Natural killer cell (primary cell): ENCODE measurements at regions not wholly inside any gene's neighbourhood (a gene's known extent, or its start where the extent isn't known, plus 50 kb on each side); places are given as distances from the start of the nearest gene placed in this dataset.
A peak's percentile ranks its signal among the peaks of the same experiment; 100 is the strongest.

Source experiments
- ATAC-seq, 3 donors: fragments of 150-1000 bp in 2 of 3; fragments of 200-7000 bp in 1 of 3; cut with Tn5 transposase; 1 replicate in 1 of 3; 2 replicates in 2 of 3; pipeline ENCODE4 v1.10.0; 2021; ENCODE audit warnings: mild to moderate bottlenecking in 2 of 3, moderate library complexity in 2 of 3
- DNase-seq, 2 donors: peaks; one replicate each; pipeline versions ENCODE4 v3.0.0 to v3.0.0-alpha.2; 2013 to 2021; ENCODE audit warnings: mixed read lengths in 1 of 2
- H3K27ac ChIP-seq: one replicate; pipeline ENCODE4 v1.5.1; 2013; ENCODE audit warnings: mild to moderate bottlenecking, low read length
- H3K27me3 ChIP-seq: one replicate; pipeline ENCODE4 v1.6.1; 2013; ENCODE audit warnings: low read length; ENCODE audit not compliant: control insufficient read depth, insufficient read depth
- H3K36me3 ChIP-seq: one replicate; pipeline ENCODE4 v1.6.1; 2013; ENCODE audit warnings: low read length; ENCODE audit not compliant: control insufficient read depth, insufficient read depth
- H3K4me1 ChIP-seq: one replicate; pipeline ENCODE4 v1.6.1; 2013; ENCODE audit warnings: low read length; ENCODE audit not compliant: control insufficient read depth, insufficient read depth
- H3K4me3 ChIP-seq: one replicate; pipeline ENCODE4 v1.5.1; 2013; ENCODE audit warnings: low read length
- H3K9me3 ChIP-seq: one replicate; pipeline ENCODE4 v1.6.1; 2013; ENCODE audit warnings: low read length; ENCODE audit not compliant: control insufficient read depth, insufficient read depth
- H3K27ac Mint-ChIP-seq, 2 donors: one replicate each; pipeline ENCODE4 v1.8.0; 2022; ENCODE audit warnings: mild to moderate bottlenecking in 2 of 2, mixed read lengths in 2 of 2, moderate library complexity in 1 of 2
- H3K27me3 Mint-ChIP-seq, 2 donors: one replicate each; pipeline ENCODE4 v1.8.0; 2022; ENCODE audit warnings: low read depth in 2 of 2, mixed read lengths in 2 of 2
- H3K36me3 Mint-ChIP-seq: one replicate; pipeline ENCODE4 v1.8.0; 2022; ENCODE audit warnings: mixed read lengths
- H3K4me1 Mint-ChIP-seq, 2 donors: one replicate each; pipeline ENCODE4 v1.8.0; 2022; ENCODE audit warnings: mixed read lengths in 2 of 2
- H3K4me3 Mint-ChIP-seq: one replicate; pipeline ENCODE4 v1.8.0; 2022; ENCODE audit warnings: mild to moderate bottlenecking, moderate library complexity, mixed read lengths
- H3K9me3 Mint-ChIP-seq, 2 donors: one replicate each; pipeline ENCODE4 v1.8.0; 2022; ENCODE audit warnings: mixed read lengths in 2 of 2
- WGBS: methylation state at CpG from one replicate; pipeline ENCODE4 v1.1.7; 2013; ENCODE audit warnings: missing lambda C conversion rate; ENCODE audit not compliant: insufficient coverage; 5-methylcytosine and 5-hydroxymethylcytosine counted together
- intact Hi-C: fragments of 100-400 bp; cut with micrococcal nuclease; formaldehyde crosslinking; loops from one replicate; pipeline ENCODE4 v1.14.2; 2022
- TF ChIP-seq, protein P1 (sequence below): fragments of 200-600 bp; IDR thresholded peaks from one replicate; pipeline ENCODE4 v1.8.0; 2022; ENCODE audit warnings: antibody characterized with exemption

- H3K27ac Mint-ChIP-seq = peak overlapping the region; percentile 76 to 77
- H3K4me1 Mint-ChIP-seq = peaks cover 39 to 40% of the 10 kb centered on the region in 2 donors
- H3K27ac ChIP-seq = no peak overlapping the region
- WGBS = 48% methylated on average over 16 of the region's 18 CpGs
- intact Hi-C loops = no loop called here
- peak overlapping the region; percentile 79 for H3K4me3 Mint-ChIP-seq
- H3K9me3 Mint-ChIP-seq = no peaks in the 10 kb centered on the region
- DNase-seq = peak; percentile 45 to 55
- H3K4me3 ChIP-seq = no peak overlapping the region
- peaks cover 8% of the 10 kb centered on the region for H3K36me3 Mint-ChIP-seq
- peaks cover 19 to 49% of the 10 kb centered on the region in 2 donors for H3K27me3 Mint-ChIP-seq
- no peaks in the 10 kb centered on the region for H3K9me3 ChIP-seq
- TF ChIP-seq, protein P1, sequence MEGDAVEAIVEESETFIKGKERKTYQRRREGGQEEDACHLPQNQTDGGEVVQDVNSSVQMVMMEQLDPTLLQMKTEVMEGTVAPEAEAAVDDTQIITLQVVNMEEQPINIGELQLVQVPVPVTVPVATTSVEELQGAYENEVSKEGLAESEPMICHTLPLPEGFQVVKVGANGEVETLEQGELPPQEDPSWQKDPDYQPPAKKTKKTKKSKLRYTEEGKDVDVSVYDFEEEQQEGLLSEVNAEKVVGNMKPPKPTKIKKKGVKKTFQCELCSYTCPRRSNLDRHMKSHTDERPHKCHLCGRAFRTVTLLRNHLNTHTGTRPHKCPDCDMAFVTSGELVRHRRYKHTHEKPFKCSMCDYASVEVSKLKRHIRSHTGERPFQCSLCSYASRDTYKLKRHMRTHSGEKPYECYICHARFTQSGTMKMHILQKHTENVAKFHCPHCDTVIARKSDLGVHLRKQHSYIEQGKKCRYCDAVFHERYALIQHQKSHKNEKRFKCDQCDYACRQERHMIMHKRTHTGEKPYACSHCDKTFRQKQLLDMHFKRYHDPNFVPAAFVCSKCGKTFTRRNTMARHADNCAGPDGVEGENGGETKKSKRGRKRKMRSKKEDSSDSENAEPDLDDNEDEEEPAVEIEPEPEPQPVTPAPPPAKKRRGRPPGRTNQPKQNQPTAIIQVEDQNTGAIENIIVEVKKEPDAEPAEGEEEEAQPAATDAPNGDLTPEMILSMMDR = no peak
- peak; percentile 81 to 95 (median 90) for ATAC-seq
- H3K36me3 ChIP-seq = no peaks in the 10 kb centered on the region
- H3K4me1 ChIP-seq = peaks cover 26% of the 10 kb centered on the region
- H3K27me3 ChIP-seq = peaks cover 8% of the 10 kb centered on the region
Observed at GRCh38 chr13:99859178-99860177, 112.1 kb downstream of the ZIC5 start.

DNA sequence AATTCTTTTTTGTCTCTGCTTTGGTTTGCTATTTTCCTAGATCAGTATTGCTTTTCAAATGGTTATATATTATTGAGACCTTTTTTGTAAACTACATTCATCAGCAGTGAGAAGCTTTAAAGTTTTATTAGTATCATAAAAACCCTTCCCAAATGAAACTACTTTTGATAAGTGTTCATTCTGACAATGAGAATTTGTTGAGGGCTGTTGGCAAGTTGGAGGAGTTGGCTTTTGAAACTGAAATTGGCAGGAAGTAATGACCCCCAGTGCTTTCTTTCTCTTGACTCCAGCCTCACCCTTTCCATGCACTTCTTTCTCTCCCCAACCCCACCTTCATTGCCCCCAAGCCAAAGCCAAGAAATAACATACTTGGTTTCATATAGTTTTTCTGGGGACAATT, 113.8 kb downstream of the ZIC5 start:
- H3K4me1 Mint-ChIP-seq = peaks cover 39 to 40% of the 10 kb centered on the region in 2 donors
- H3K36me3 ChIP-seq = no peaks in the 10 kb centered on the region
- no peaks in the 10 kb centered on the region for H3K36me3 Mint-ChIP-seq
- no peaks in the 10 kb centered on the region for H3K9me3 ChIP-seq
- no peaks in the 10 kb centered on the region for H3K9me3 Mint-ChIP-seq
- H3K4me3 Mint-ChIP-seq = peak overlapping the region; percentile 13
- no peak overlapping the region for H3K27ac ChIP-seq
- H3K27me3 ChIP-seq = peaks cover 7% of the 10 kb centered on the region
- ATAC-seq (no peak), DNase-seq (no peak)
- no peak overlapping the region for H3K27ac Mint-ChIP-seq
- TF ChIP-seq, protein P1 = no peak
- H3K27me3 Mint-ChIP-seq = peaks cover 11 to 40% of the 10 kb centered on the region in 2 donors
- H3K4me1 ChIP-seq = peaks cover 26% of the 10 kb centered on the region
- intact Hi-C loops = no loop called here
- H3K4me3 ChIP-seq = no peak overlapping the region

DNA sequence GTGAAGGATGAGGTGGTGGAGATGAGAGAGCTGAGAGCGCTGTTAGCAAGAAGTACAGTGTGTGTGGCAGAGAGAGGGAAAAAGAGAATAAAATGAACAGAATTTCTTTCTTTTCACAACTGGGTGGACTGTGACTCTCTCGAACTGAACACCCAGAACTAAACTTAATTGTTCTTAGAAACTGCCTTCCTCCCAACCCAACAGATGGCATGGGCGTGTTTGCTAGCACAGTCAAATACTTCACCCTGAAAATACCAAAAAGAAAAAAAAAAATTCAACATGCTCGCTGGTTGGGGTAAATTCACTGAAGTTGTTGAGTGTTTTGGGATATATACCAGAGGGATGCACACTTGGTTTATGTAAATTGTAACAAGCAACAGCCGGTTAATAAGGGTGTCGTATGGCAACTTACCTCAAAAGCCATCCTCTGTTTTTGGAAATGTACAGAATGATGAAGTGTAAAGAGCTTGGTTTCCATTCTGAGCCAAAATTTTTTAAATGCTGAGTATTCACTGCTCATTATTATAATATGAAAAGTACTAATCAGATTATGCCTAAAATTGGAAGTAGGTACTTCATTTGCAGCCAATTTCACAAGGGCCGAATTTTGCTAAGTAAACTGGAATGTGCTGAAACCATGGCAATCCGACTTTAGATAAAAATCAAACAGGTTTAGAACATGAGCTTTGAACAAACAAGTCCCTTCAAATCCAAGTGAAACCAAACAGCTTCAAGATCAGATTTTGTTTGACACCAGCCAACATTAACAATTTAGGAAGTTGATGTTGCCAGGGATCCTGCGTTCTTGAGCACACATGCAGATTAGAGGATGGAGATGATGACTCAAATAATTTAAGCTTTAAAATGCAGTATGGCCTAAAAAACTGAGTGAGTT, 115.8 kb downstream of the ZIC5 start:
- no peak overlapping the region for H3K4me3 Mint-ChIP-seq
- peaks cover 20% of the 10 kb centered on the region for H3K4me1 ChIP-seq
- no peaks in the 10 kb centered on the region for H3K36me3 ChIP-seq

More for the DNA sequence above, 115.8 kb downstream of the ZIC5 start:
- no peak overlapping the region for H3K4me3 ChIP-seq
- DNase-seq = no peak
- H3K27ac ChIP-seq = no peak overlapping the region
- intact Hi-C loops = no loop called here
- TF ChIP-seq, protein P1 = no peak
- no peak for ATAC-seq
- 95% methylated on average over 9 of the region's 9 CpGs for WGBS
- peaks cover 7 to 36% of the 10 kb centered on the region in 2 donors for H3K27me3 Mint-ChIP-seq
- H3K9me3 ChIP-seq = no peaks in the 10 kb centered on the region
- H3K9me3 Mint-ChIP-seq = no peaks in the 10 kb centered on the region
- no peak overlapping the region for H3K27ac Mint-ChIP-seq
- H3K36me3 Mint-ChIP-seq = no peaks in the 10 kb centered on the region
- no peaks in the 10 kb centered on the region for H3K27me3 ChIP-seq
- peaks cover 28 to 33% of the 10 kb centered on the region in 2 donors for H3K4me1 Mint-ChIP-seq
